ENCODE measurements at regions not wholly inside any gene's neighbourhood (a gene's known extent, or its start where the extent isn't known, plus 50 kb on each side); places are given as distances from the start of the nearest gene placed in this dataset.

DNA sequence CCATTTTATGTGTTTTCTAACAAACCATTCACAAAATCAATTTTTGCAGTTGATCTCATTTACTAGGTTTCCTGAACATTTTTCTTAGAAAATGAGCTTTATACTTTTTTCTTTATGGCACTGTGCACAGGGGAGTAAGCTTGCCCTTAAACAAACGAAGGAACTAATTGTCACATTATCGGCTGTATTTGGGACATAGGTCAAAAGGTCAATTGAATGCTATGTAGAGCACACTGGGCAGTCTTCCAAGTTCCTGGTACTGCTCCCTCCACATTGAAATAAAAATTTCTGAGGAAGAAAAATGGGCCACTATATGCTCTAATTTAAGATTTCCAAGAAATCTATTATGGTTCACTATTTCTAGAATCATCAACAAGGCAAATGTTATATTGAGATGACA is 93.6 kb upstream of the TMEFF2 start:
- Histone ChIP-seq H3K27me3 (ENCODE audit: control insufficient read depth, insufficient read depth, low read length) (no peaks in the 10 kb centered on the region), H3K4me3 (ENCODE audit: insufficient read depth, low read depth, low read length) (no peak overlapping the region), H3K36me3 (replicated peaks; ENCODE audit: control insufficient read depth, insufficient read depth, low read length) (no peaks in the 10 kb centered on the region)
- no peak for DNase-seq

DNA sequence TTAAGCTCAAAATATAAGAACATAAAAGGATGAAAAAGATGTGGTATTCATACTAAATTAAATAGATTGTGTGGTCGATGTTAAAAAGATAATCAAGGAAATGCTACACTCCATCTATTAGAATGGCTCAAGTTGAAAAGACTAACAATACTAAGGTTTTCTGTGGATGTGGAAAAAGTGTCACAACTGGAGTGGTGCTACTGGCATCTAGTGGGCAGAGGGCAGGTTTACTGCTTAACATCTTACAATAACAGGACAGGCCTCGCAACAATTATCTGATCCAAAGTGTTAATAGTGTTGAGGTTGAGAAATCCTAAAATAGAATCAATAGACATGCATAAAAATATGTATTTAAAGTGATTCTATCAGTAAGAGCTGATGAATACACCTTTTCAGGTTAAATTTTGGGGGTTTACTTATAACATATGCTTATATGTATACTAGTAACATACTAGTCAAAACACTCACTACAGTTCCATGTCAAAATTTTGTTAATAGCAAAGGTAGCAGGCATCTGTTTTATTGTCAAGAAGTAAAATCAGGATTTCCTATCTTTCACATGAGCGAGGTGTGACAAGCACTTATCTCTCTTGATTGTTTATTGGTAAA is 91.5 kb upstream of the TMEFF2 start:
- H3K4me3 ChIP-seq (ENCODE audit: insufficient read depth, low read depth, low read length), result no peak overlapping the region
- H3K27me3 ChIP-seq (ENCODE audit: control insufficient read depth, insufficient read depth, low read length), result no peaks in the 10 kb centered on the region
- no peak for DNase-seq
- no peaks in the 10 kb centered on the region for H3K36me3 ChIP-seq (replicated peaks; ENCODE audit: control insufficient read depth, insufficient read depth, low read length)

DNA sequence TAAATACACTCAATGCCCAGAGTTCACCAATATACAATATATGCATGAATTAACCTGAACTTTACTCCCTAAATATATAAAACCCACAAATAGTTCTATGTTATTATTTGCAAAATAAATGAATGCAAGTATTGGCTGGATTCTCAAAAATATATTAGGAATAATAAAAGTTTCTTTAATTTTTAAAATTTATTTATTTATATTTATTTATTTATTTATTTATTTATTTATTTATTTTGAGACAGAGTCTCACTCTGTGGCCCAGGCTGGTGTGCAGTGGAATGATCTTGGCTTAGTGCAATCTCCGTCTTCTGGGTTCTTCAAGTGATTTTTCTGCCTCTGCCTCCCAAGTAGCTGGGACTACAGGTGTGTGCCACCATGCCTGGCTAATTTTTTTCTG is 88.7 kb upstream of the TMEFF2 start:
- H3K36me3 ChIP-seq (replicated peaks; ENCODE audit: control insufficient read depth, insufficient read depth, low read length), result no peaks in the 10 kb centered on the region

DNA sequence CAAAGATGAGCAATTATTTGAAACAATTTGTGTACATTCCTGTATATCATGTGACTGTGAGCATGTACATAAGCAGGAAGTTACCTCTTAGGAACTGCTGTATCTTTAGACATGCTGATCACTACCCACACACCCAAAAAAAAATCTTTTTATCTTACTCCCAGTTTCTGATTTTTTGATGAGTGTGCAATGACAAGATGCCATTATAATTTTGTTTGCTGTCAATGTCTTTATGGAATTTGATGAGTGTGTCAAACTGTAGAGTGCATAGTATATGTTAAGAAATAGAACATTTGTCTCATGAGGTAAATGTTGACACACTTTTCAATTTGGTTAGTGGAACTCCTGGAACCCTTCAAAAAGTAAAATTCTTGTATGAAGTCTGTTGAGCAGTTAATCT is 84.0 kb upstream of the TMEFF2 start:
- H3K27me3 ChIP-seq (ENCODE audit: control insufficient read depth, insufficient read depth, low read length), result no peaks in the 10 kb centered on the region
- H3K4me3 ChIP-seq (ENCODE audit: insufficient read depth, low read depth, low read length), result no peak overlapping the region
- no peak for DNase-seq
- H3K36me3 ChIP-seq (replicated peaks; ENCODE audit: control insufficient read depth, insufficient read depth, low read length), result no peaks in the 10 kb centered on the region

More for the DNA sequence above, 88.7 kb upstream of the TMEFF2 start:
- DNase-seq, result no peak
- Histone ChIP-seq H3K4me3 (ENCODE audit: insufficient read depth, low read depth, low read length) (no peak overlapping the region), H3K27me3 (ENCODE audit: control insufficient read depth, insufficient read depth, low read length) (no peaks in the 10 kb centered on the region)

DNA sequence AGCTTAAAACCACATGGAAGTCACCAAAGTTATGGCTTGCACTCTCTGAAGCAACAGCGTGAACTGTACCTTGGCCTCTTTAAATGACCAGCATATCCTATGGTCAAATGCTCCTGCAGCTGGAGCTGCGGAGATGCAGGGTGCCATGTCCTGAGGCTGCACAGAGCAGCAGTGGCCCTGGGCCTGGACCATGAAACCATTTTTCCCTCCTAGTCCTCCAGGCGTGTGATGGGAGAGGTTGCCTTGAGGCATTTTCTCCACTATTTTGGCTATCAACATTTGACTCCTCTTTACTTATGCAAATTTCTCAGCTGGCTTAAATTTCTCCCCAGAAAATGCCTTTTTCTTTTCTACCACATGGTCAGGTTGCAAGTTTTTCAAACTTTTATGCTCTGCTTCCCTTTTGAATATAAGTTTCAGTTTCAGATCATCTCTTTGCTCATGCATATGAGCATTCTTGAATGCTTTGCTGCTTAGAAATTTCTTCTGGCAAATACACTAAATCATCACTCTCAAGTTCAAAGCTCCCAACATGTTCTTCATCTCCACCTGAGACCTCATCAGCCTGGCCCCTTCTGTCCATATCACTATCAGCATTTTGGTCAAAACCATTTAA is 82.9 kb upstream of the TMEFF2 start:
- no peak overlapping the region for H3K4me3 ChIP-seq (ENCODE audit: insufficient read depth, low read depth, low read length)
- no peaks in the 10 kb centered on the region for H3K36me3 ChIP-seq (replicated peaks; ENCODE audit: control insufficient read depth, insufficient read depth, low read length)
- no peak for DNase-seq
- no peaks in the 10 kb centered on the region for H3K27me3 ChIP-seq (ENCODE audit: control insufficient read depth, insufficient read depth, low read length)

DNA sequence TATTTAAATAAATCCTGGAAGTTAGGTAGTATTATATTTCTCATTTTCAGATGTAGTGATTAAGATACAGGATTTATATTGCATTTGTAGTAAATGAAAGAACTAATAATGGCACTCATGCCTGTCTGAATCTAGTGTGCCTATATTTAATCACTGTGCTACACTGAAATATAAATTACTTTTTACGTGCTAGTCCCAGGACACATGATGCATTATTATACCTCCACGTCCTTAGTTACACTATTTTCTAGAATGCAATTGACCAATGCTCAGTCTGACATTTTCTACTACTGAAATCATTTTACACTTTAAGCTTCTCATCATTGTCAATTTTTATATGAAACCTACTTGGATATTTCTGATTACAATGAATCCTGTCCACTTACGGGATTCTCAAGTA is 80.9 kb upstream of the TMEFF2 start:
- no peak for DNase-seq
- Histone ChIP-seq H3K36me3 (replicated peaks; ENCODE audit: control insufficient read depth, insufficient read depth, low read length) (no peaks in the 10 kb centered on the region), H3K4me3 (ENCODE audit: insufficient read depth, low read depth, low read length) (no peak overlapping the region), H3K27me3 (ENCODE audit: control insufficient read depth, insufficient read depth, low read length) (no peaks in the 10 kb centered on the region)

DNA sequence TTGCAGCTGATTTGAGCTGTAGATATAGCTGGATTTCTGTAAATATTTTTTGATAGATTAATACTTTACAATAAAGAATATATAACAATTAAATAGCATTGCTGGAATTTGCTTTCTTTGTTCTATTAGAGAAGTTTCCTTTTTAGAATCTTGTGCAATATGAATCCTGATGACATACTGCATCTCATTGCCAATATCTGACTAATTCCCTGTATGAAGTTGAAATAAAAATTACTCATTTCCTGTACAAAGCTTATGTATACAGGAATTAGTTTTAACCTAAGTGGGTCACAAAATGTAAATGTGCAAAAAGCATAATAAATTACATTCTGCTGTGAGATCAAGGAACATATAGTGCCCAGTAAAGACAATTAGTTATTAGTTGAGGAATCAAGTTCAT is 72.8 kb upstream of the TMEFF2 start:
- DNase-seq, result no peak
- Histone ChIP-seq H3K27me3 (ENCODE audit: control insufficient read depth, insufficient read depth, low read length) (no peaks in the 10 kb centered on the region), H3K36me3 (replicated peaks; ENCODE audit: control insufficient read depth, insufficient read depth, low read length) (no peaks in the 10 kb centered on the region), H3K4me3 (ENCODE audit: insufficient read depth, low read depth, low read length) (no peak overlapping the region)

DNA sequence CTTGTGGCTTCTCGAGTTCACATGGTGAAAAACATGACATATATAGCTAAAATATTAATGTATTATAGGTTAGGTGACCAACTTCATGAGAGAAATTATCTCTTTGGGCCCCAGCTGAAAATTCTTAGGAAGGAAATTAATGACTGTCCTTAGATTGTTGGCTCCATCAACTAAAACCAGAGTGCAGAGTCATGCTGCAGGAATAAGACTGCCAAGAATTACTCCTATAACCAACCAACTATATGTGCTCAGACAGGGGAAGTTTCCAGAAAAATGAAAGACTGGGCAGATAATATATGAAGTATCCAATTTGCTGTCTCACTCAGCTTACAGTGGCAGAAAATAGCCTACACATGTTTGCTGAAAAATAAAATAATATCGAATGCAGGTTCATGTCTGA is 71.0 kb upstream of the TMEFF2 start:
- Histone ChIP-seq H3K27me3 (ENCODE audit: control insufficient read depth, insufficient read depth, low read length) (no peaks in the 10 kb centered on the region), H3K4me3 (ENCODE audit: insufficient read depth, low read depth, low read length) (no peak overlapping the region), H3K36me3 (replicated peaks; ENCODE audit: control insufficient read depth, insufficient read depth, low read length) (no peaks in the 10 kb centered on the region)
- no peak for DNase-seq

DNA sequence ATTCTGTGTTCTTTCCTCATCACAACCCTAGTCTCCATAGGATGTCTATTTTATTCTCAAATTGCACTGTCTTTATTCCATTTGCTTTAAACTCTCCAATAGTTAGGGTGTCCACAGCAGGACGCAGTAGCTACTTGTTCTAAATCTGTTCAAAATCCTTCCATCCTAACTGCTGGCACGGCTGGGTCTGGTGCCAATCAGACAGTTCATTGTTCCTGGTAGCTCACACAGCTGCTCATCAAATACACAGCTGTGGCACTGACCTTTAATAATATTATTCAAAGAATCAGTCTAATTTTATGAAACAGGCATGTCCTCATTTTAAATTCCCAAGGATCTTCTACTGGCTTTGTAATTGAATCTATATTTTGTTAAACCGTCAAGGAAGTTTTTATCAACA is 59.7 kb upstream of the TMEFF2 start:
- H3K36me3 ChIP-seq (replicated peaks; ENCODE audit: control insufficient read depth, insufficient read depth, low read length), result no peaks in the 10 kb centered on the region
- no peak for DNase-seq
- H3K4me3 ChIP-seq (ENCODE audit: insufficient read depth, low read depth, low read length), result no peak overlapping the region

DNA sequence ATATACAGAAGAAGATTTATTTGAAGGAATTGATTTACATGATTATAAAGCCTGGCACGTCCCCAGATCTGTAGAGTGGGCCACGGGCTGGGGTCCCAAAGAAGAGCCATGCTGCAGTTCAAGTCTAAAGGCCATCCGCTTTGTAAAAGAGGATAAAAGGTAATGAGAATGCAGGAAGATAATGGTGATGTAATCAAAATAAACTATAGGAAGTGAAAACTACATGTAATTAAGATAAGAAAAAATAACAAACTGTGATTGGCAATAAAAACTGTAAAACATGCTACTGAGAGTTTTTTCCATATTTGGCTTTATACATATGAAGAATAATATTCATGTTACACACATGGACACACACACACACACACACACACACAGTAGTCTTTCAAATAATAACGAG is 59.0 kb upstream of the TMEFF2 start:
- Histone ChIP-seq H3K36me3 (replicated peaks; ENCODE audit: control insufficient read depth, insufficient read depth, low read length) (no peaks in the 10 kb centered on the region), H3K4me3 (ENCODE audit: insufficient read depth, low read depth, low read length) (no peak overlapping the region), H3K27me3 (ENCODE audit: control insufficient read depth, insufficient read depth, low read length) (no peaks in the 10 kb centered on the region)
- no peak for DNase-seq

More for the DNA sequence above, 59.7 kb upstream of the TMEFF2 start:
- H3K27me3 ChIP-seq (ENCODE audit: control insufficient read depth, insufficient read depth, low read length), result no peaks in the 10 kb centered on the region

DNA sequence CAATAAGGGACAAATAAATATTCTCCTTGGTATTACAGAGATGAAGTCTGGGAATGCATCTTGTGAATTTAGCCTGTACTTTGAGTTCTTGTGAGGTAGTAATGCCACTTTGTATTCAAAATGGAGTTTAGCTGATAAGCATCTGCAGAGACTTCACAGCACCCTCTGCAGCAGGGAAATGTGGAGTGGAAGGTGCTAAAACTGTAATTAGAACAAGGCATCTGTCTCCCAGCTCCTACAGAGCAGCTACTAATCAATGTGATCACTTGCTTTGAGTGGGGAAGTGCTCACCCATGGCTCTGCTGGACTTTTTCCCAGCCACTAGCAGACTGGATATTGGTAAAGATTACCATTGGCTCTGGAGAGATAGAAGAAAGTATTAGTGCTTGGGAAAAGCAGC is 56.2 kb upstream of the TMEFF2 start:
- Histone ChIP-seq H3K4me3 (ENCODE audit: insufficient read depth, low read depth, low read length) (no peak overlapping the region), H3K27me3 (ENCODE audit: control insufficient read depth, insufficient read depth, low read length) (no peaks in the 10 kb centered on the region), H3K36me3 (replicated peaks; ENCODE audit: control insufficient read depth, insufficient read depth, low read length) (no peaks in the 10 kb centered on the region)
- no peak for DNase-seq

DNA sequence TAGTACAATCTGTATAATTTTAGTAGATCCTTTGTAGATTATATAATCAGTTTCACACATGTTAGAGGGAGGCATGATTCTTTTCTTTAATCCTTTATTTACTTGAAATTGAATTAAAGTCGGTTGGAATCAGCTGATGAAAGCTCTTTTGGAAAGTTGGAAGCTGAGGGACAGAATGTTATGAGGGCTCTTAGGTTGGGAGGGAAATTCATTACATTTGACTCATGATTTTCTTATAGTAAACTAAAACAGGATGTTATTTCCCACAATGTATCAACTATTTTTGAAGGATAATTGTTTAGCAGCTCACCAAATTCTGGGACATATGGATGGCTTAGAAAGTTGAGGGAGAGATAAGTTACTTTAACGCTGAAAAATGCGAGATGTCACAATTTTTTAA is 52.7 kb upstream of the TMEFF2 start:
- H3K36me3 ChIP-seq (replicated peaks; ENCODE audit: control insufficient read depth, insufficient read depth, low read length), result no peaks in the 10 kb centered on the region
- DNase-seq, result no peak
- no peak overlapping the region for H3K4me3 ChIP-seq (ENCODE audit: insufficient read depth, low read depth, low read length)
- H3K27me3 ChIP-seq (ENCODE audit: control insufficient read depth, insufficient read depth, low read length), result no peaks in the 10 kb centered on the region

DNA sequence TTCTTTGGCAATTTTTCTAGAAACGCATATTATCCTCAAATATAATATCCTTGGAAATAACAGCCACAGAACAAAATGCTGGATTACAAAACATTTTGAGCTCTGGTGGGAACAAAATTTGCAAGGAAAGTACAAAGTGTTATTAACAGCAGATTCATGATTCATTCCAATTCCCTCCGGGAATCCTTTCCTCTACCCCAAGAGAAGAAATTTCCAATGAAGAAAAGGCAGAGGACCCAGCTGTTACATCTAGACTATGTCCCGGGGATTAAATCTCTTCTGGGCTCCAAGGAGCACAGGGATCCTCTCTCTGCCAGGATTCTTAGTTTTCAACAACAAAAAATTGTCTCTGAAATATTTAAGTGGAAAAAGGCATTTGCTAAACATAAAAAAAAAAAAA is 51.6 kb upstream of the TMEFF2 start:
- no peaks in the 10 kb centered on the region for H3K36me3 ChIP-seq (replicated peaks; ENCODE audit: control insufficient read depth, insufficient read depth, low read length)
- H3K4me3 ChIP-seq (ENCODE audit: insufficient read depth, low read depth, low read length), result no peak overlapping the region
- DNase-seq, result no peak
- H3K27me3 ChIP-seq (ENCODE audit: control insufficient read depth, insufficient read depth, low read length), result no peaks in the 10 kb centered on the region

DNA sequence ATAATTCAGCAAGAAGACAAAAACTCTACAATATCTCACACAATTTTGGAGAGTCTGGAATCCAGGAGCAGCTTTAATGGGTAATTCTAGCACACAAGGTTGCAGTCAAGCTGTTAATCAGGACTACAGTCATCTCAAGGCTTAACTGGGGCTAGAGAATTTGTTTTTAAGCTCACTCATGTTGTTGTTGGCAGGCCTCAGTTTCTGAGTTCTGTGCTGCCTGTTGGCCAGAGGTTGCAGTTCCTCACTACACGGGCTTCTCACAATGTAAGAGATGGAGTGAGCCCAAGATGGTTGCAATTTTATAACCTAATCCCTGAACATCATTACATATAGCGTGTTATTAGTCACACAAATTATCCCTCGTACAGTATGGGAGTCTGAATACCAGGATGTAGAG is 50.6 kb upstream of the TMEFF2 start:
- no peak for DNase-seq
- Histone ChIP-seq H3K36me3 (replicated peaks; ENCODE audit: control insufficient read depth, insufficient read depth, low read length) (no peaks in the 10 kb centered on the region), H3K4me3 (ENCODE audit: insufficient read depth, low read depth, low read length) (no peak overlapping the region), H3K27me3 (ENCODE audit: control insufficient read depth, insufficient read depth, low read length) (no peaks in the 10 kb centered on the region)
